HEK293 (cell line): ENCODE measurements at regions not wholly inside any gene's neighbourhood (a gene's known extent, or its start where the extent isn't known, plus 50 kb on each side); places are given as distances from the start of the nearest gene placed in this dataset.

Experiments
- GLI4 ChIP-seq: fragments of 450-650 bp; formaldehyde crosslinking; IDR thresholded peaks from 2 replicates; pipeline ENCODE4 v1.5.1; 2016; ENCODE audit warnings: missing biosample characterization, missing genetic modification characterization
- WT1 ChIP-seq: fragments of 450-650 bp; formaldehyde crosslinking; IDR thresholded peaks from 2 replicates; pipeline ENCODE4 v1.5.1; 2016; ENCODE audit warnings: missing biosample characterization, missing genetic modification characterization
- ZBTB7A ChIP-seq: fragments of 450-650 bp; formaldehyde crosslinking; IDR thresholded peaks from 2 replicates; pipeline ENCODE4 v1.5.1; 2016; ENCODE audit warnings: low read depth, missing biosample characterization, missing genetic modification characterization
- ZFHX2 ChIP-seq: fragments of 450-650 bp; formaldehyde crosslinking; conservative IDR thresholded peaks from 2 replicates; pipeline ENCODE4 v1.5.1; 2016; ENCODE audit warnings: missing biosample characterization, missing genetic modification characterization
- ZNF292 ChIP-seq: fragments of 450-650 bp; formaldehyde crosslinking; IDR thresholded peaks from 2 replicates; pipeline ENCODE4 v1.5.1; 2016; ENCODE audit warnings: low read depth, missing biosample characterization, missing genetic modification characterization, borderline replicate concordance
- ZNF549 ChIP-seq: fragments of 450-650 bp; IDR thresholded peaks from 2 replicates; pipeline ENCODE4 v1.5.1; 2018; ENCODE audit warnings: missing biosample characterization, missing genetic modification characterization, mild to moderate bottlenecking, inconsistent platforms, moderate library complexity
- ZNF777 ChIP-seq: fragments of 450-650 bp; formaldehyde crosslinking; IDR thresholded peaks from 2 replicates; pipeline ENCODE4 v1.5.1; 2017; ENCODE audit warnings: missing biosample characterization, missing genetic modification characterization, borderline replicate concordance
- TF ChIP-seq, protein P1 (sequence below): fragments of 450-650 bp; formaldehyde crosslinking; IDR thresholded peaks from 2 replicates; pipeline ENCODE4 v1.5.1; 2016; ENCODE audit warnings: missing biosample characterization, missing genetic modification characterization
- TF ChIP-seq, protein P2 (sequence below): fragments of 450-650 bp; formaldehyde crosslinking; IDR thresholded peaks from 2 replicates; pipeline ENCODE4 v1.5.1; 2016; ENCODE audit warnings: missing biosample characterization, missing genetic modification characterization
- TF ChIP-seq, protein P3 (sequence below): fragments of 450-650 bp; formaldehyde crosslinking; IDR thresholded peaks from 2 replicates; pipeline ENCODE4 v1.5.1; 2016; ENCODE audit warnings: missing biosample characterization, missing genetic modification characterization, low read depth
- TF ChIP-seq, protein P4 (sequence below): fragments of 450-650 bp; formaldehyde crosslinking; IDR thresholded peaks from 2 replicates; pipeline ENCODE4 v1.5.1; 2016; ENCODE audit warnings: missing biosample characterization, missing genetic modification characterization
- TF ChIP-seq, protein P5 (sequence below): fragments of 450-650 bp; formaldehyde crosslinking; IDR thresholded peaks from 2 replicates; pipeline ENCODE4 v1.5.1; 2016; ENCODE audit warnings: missing biosample characterization, missing genetic modification characterization
- TF ChIP-seq, protein P6 (sequence below): fragments of 450-650 bp; formaldehyde crosslinking; IDR thresholded peaks from 2 replicates; pipeline ENCODE4 v1.5.1; 2016; ENCODE audit warnings: missing biosample characterization, missing genetic modification characterization

DNA sequence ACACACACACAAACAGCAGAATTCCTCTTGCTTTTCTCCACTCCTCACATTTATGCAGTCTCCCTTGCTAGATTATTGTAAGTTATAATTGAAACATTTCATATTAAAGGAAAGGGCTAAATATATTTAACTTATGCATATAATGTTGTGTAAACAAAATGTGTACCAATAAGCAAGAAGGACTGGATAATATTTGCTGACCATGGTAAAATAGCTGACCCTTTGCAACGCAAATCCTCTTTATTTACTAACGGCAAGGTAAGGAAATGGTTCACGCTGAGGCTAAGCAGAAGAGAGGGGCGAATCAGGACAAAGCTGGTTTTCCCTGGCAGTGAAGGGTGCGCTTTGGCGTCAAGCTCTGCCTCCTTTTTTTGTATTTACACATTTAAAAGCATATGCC, 154.2 kb upstream of the IRX4 start:
- TF ChIP-seq GLI4 (tag by site-specific recombination): no peak
- TF ChIP-seq ZNF549 (tag by site-specific recombination): no peak
- TF ChIP-seq ZFHX2 (tag by site-specific recombination): no peak
- TF ChIP-seq, protein P1, sequence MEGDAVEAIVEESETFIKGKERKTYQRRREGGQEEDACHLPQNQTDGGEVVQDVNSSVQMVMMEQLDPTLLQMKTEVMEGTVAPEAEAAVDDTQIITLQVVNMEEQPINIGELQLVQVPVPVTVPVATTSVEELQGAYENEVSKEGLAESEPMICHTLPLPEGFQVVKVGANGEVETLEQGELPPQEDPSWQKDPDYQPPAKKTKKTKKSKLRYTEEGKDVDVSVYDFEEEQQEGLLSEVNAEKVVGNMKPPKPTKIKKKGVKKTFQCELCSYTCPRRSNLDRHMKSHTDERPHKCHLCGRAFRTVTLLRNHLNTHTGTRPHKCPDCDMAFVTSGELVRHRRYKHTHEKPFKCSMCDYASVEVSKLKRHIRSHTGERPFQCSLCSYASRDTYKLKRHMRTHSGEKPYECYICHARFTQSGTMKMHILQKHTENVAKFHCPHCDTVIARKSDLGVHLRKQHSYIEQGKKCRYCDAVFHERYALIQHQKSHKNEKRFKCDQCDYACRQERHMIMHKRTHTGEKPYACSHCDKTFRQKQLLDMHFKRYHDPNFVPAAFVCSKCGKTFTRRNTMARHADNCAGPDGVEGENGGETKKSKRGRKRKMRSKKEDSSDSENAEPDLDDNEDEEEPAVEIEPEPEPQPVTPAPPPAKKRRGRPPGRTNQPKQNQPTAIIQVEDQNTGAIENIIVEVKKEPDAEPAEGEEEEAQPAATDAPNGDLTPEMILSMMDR (tag by site-specific recombination): no peak
- TF ChIP-seq, protein P2, sequence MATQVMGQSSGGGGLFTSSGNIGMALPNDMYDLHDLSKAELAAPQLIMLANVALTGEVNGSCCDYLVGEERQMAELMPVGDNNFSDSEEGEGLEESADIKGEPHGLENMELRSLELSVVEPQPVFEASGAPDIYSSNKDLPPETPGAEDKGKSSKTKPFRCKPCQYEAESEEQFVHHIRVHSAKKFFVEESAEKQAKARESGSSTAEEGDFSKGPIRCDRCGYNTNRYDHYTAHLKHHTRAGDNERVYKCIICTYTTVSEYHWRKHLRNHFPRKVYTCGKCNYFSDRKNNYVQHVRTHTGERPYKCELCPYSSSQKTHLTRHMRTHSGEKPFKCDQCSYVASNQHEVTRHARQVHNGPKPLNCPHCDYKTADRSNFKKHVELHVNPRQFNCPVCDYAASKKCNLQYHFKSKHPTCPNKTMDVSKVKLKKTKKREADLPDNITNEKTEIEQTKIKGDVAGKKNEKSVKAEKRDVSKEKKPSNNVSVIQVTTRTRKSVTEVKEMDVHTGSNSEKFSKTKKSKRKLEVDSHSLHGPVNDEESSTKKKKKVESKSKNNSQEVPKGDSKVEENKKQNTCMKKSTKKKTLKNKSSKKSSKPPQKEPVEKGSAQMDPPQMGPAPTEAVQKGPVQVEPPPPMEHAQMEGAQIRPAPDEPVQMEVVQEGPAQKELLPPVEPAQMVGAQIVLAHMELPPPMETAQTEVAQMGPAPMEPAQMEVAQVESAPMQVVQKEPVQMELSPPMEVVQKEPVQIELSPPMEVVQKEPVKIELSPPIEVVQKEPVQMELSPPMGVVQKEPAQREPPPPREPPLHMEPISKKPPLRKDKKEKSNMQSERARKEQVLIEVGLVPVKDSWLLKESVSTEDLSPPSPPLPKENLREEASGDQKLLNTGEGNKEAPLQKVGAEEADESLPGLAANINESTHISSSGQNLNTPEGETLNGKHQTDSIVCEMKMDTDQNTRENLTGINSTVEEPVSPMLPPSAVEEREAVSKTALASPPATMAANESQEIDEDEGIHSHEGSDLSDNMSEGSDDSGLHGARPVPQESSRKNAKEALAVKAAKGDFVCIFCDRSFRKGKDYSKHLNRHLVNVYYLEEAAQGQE (tag by site-specific recombination): no peak
- no peak for TF ChIP-seq ZBTB7A (tag by site-specific recombination)
- no peak for TF ChIP-seq ZNF777 (tag by site-specific recombination)
- no peak for TF ChIP-seq ZNF292 (tag by site-specific recombination)
- TF ChIP-seq, protein P3, sequence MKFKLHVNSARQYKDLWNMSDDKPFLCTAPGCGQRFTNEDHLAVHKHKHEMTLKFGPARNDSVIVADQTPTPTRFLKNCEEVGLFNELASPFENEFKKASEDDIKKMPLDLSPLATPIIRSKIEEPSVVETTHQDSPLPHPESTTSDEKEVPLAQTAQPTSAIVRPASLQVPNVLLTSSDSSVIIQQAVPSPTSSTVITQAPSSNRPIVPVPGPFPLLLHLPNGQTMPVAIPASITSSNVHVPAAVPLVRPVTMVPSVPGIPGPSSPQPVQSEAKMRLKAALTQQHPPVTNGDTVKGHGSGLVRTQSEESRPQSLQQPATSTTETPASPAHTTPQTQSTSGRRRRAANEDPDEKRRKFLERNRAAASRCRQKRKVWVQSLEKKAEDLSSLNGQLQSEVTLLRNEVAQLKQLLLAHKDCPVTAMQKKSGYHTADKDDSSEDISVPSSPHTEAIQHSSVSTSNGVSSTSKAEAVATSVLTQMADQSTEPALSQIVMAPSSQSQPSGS (tag by site-specific recombination): no peak
- no peak for TF ChIP-seq WT1
- TF ChIP-seq, protein P4, sequence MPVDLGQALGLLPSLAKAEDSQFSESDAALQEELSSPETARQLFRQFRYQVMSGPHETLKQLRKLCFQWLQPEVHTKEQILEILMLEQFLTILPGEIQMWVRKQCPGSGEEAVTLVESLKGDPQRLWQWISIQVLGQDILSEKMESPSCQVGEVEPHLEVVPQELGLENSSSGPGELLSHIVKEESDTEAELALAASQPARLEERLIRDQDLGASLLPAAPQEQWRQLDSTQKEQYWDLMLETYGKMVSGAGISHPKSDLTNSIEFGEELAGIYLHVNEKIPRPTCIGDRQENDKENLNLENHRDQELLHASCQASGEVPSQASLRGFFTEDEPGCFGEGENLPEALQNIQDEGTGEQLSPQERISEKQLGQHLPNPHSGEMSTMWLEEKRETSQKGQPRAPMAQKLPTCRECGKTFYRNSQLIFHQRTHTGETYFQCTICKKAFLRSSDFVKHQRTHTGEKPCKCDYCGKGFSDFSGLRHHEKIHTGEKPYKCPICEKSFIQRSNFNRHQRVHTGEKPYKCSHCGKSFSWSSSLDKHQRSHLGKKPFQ: no peak
- TF ChIP-seq, protein P5, sequence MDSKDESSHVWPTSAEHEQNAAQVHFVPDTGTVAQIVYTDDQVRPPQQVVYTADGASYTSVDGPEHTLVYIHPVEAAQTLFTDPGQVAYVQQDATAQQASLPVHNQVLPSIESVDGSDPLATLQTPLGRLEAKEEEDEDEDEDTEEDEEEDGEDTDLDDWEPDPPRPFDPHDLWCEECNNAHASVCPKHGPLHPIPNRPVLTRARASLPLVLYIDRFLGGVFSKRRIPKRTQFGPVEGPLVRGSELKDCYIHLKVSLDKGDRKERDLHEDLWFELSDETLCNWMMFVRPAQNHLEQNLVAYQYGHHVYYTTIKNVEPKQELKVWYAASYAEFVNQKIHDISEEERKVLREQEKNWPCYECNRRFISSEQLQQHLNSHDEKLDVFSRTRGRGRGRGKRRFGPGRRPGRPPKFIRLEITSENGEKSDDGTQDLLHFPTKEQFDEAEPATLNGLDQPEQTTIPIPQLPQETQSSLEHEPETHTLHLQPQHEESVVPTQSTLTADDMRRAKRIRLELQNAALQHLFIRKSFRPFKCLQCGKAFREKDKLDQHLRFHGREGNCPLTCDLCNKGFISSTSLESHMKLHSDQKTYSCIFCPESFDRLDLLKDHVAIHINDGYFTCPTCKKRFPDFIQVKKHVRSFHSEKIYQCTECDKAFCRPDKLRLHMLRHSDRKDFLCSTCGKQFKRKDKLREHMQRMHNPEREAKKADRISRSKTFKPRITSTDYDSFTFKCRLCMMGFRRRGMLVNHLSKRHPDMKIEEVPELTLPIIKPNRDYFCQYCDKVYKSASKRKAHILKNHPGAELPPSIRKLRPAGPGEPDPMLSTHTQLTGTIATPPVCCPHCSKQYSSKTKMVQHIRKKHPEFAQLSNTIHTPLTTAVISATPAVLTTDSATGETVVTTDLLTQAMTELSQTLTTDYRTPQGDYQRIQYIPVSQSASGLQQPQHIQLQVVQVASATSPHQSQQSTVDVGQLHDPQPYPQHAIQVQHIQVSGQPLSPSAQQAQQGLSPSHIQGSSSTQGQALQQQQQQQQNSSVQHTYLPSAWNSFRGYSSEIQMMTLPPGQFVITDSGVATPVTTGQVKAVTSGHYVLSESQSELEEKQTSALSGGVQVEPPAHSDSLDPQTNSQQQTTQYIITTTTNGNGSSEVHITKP (tag by site-specific recombination): no peak
- TF ChIP-seq, protein P6, sequence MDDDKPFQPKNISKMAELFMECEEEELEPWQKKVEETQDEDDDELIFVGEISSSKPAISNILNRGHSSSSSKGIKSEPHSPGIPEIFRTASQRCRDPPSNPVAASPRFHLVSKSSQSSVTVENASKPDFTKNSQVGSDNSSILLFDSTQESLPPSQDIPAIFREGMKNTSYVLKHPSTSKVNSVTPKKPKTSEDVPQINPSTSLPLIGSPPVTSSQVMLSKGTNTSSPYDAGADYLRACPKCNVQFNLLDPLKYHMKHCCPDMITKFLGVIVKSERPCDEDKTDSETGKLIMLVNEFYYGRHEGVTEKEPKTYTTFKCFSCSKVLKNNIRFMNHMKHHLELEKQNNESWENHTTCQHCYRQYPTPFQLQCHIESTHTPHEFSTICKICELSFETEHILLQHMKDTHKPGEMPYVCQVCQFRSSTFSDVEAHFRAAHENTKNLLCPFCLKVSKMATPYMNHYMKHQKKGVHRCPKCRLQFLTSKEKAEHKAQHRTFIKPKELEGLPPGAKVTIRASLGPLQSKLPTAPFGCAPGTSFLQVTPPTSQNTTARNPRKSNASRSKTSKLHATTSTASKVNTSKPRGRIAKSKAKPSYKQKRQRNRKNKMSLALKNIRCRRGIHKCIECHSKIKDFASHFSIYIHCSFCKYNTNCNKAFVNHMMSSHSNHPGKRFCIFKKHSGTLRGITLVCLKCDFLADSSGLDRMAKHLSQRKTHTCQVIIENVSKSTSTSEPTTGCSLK (tag by site-specific recombination): no peak
